GM18498 (cell line): ENCODE measurements at regions not wholly inside any gene's neighbourhood (a gene's known extent, or its start where the extent isn't known, plus 50 kb on each side); places are given as distances from the start of the nearest gene placed in this dataset.
A peak's percentile ranks its signal among the peaks of the same experiment; 100 is the strongest.
"Not testable (repeated sequence)": the region's sequence is repeated elsewhere in the genome, so short reads cannot be mapped to it uniquely, and the experiment has no call there.

Source experiments
- ATAC-seq: cut with Tn5 transposase; IDR thresholded peaks from one replicate; pipeline ENCODE4 v1.9.1; 2021; ENCODE audit warnings: mild to moderate bottlenecking, moderate library complexity; ENCODE audit not compliant: unreplicated experiment

DNA sequence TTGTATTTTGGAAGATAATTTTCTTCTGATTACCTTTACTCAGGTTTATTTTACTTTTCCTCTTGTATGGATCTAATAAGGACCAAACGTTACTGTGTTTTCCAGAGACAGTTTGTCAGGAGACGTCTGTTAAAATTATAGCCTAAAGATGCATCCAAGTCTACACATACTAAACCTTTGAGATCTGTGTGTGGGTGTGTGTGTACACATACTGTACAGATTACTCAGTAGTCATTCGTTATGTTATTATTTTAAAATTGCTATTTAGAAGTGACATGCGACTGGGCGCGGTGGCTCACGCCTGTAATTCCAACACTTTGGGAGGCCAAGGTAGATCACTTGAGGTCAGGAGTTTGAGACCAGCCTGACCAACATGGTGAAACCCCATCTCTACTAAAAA, 51.6 kb upstream of the CNTLN start:
- no peak for ATAC-seq

DNA sequence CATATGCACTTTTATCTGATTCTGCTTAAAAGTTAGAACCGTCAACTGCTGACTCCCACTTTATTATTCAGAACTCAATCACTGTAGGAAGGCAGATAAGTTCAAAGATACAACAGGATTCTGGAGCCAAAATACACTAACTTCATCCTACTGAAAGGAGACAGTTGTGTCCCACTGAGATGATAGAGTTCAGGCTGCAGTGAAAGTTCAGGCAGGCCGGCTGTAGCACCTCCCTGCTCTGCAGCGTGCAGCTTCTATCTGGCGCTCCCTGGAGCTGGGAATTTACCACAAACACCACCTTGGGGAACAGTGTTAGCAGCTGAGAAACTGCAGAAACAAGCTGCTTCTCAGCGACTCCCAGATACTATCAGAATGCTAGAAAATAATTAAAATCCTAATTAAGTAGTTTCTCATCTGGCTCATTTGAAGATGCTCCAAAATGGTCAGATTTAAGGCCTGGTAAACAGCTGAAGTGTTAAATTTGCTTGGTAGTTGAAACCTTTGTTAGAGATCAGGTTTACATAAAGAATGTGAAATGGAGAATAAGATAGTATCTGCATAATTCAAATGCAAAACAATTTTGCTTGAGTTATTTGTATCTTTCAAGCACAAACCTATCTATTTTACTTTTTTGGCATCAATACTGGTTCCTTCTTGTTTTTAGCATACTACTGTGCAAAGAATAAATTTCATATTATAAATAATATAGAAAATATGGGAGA, 52.3 kb upstream of the CNTLN start:
- ATAC-seq: no peak

DNA sequence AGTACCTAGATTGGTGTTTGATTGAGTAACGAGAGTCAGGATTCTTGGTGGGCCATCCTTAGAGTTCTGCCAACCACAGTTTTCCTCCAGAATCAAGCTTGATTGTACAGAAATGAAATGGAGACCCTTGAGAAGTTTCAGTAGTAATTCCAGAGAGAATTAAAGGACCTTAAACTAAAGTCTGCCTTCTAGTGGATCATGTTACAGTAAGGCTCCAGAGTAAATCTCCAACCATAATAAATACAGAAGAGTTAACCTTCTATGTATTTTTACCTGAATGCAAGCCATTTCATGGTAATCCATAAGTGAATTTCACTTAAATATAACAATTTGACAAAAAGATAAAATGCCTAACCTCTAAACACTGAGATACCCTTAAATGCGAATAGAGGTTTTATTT, 53.0 kb upstream of the CNTLN start:
- no peak for ATAC-seq

DNA sequence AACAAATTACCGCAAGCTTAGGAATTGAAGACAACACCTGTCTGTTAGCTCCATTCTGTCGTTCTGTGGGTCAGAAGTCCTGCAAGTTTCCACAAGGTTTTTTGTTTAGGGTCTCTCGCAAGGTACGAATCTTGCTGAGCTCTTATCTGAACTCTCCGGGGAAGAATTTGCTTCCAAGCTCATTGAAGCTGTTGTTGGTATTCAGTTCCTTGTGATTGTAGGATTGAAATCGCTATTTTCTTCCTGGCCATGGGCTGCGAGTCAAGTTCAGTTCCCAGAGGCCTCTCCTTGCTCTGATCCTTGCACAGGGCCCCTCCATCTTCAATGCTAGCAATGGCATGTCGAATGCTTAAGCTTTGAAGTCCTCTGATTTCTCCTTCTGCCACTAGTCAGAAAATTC, 53.5 kb upstream of the CNTLN start:
- no peak for ATAC-seq

DNA sequence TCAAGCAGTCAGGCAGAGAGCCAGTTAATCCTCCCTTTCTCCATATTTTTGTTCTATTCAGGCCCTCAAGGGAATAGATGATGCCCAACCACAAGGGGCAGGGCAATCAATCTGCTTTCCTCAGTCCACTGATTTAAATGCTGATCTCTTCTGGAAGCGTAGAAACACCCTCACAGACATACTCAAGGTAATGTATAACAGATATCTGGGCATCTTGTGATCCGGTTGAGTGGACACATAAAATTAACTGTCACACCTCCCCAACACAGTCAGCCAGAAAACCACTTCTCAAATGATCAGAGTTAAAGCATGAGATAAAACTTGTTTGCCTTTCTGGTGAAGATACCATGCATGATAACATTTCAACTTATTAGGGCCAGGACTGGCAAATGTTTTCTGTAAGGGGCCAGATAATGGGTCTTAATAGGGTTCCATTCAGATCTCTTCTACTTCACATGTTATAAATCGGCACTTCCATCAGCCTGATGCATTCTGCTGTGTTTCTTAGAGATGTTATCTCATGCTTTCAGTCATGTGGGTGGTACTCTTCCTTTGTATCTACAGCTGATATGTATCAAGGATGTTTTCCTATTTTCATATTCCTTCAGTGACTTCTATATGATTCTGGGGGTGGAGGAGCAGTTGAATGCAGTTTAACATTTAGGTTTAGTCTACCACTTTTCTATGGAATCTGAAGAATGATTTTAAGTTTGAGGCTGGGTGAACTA, 58.9 kb upstream of the CNTLN start:
- ATAC-seq: no peak

DNA sequence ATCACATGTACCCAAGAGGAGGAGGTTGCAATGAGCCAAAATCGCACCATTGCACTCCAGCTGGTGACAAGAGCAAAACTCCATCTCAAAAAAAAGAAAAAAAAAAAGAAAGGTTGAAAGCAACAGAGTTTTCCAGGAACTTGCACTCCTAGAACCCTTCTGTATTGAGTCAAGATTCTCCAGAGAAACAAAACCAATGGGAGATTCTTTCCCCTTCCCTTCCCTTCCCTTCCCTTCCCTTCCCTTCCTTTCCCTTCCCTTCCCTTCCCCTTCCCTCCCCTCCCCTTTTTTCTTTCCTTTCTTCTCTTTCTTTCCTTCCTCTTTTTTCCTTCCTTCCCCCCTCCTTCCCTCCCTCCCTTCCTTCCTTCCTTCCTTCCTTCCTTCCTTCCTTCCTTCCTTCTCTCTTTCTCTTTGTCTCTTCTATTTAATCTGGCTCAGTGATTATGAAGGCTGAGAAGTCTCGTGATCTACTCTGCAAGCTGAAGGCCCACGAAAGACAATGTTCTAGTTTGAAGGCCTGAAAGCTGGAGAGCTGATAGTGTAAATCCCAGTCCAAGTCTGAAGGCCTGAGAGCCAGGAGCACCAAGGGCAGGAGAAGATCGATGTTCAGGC, 59.6 kb upstream of the CNTLN start:
- no peak for ATAC-seq

DNA sequence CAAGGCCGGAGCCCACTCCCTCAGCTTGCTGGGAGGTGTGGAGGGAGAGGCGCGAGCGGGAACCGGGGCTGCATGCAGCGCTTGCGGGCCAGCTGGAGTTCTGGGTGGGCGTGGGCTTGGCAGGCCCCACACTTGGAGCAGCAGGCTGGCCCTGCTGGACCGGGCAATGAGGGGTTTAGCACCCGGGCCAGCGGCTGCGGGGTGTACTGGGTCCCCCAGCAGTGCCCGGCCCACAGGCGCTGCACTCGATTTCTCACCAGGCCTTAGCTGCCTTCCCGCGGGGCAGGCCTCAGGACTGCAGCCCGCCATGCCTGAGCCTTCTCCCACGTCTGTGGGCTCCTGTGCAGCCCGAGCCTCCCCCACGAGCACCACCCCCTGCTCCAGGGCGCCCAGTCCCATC, 62.3 kb upstream of the CNTLN start:
- not testable (repeated sequence) for ATAC-seq

DNA sequence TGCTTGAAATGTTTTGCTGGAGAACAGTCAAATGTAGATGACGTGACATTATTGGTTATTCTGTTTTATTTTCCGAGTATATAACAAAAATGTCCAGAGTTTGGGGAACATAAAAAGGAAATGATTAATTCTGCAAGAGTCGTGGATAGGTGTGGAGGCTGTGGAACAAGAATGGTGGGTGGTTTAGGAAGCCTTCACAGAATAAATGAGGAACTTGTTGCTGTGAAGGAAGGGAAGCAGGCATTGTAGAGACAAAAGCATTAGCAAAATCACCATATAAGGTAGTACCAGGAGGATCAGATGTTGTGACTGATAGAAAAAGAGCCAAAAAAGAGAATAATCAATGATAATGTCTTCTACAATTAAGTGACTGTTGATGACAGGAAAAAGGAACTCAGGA, 66.2 kb upstream of the CNTLN start:
- ATAC-seq: no peak

DNA sequence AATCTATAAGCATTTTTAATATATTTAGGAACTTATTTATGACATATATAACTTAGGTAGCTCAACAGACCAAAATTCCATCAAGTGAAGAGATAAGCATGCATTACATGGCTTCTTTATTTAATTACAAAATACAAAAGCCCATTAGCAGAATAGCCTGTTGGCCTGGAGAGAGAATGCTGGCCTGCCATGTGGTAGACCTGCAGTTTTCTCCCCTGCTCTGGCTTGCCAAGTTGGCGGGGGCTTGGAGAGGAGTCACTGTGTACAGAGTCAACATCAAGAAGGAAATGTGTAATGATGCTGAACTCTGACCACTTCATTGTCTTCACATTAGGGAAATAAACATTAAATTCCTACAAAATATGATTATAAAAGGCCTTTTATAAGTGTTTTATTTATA, 69.8 kb upstream of the CNTLN start:
- no peak for ATAC-seq

DNA sequence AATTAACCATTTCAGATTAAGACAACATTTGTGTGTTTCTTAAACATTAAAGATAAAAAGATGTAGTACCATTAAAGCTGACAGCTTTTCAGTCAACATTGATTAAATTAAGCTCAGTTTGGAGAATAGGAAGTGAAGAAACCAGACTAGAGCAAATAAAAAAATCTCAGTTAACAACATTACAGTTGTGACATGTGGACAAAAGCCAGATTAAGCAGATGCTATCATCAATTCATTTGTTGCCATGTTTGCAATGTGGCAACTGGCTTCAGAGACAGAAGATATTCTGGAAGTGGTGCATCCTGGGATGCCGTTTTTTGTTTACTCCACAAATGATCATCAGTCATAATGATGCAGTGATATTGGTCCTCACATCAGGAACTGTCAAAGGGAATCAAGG, 70.3 kb upstream of the CNTLN start:
- no peak for ATAC-seq

DNA sequence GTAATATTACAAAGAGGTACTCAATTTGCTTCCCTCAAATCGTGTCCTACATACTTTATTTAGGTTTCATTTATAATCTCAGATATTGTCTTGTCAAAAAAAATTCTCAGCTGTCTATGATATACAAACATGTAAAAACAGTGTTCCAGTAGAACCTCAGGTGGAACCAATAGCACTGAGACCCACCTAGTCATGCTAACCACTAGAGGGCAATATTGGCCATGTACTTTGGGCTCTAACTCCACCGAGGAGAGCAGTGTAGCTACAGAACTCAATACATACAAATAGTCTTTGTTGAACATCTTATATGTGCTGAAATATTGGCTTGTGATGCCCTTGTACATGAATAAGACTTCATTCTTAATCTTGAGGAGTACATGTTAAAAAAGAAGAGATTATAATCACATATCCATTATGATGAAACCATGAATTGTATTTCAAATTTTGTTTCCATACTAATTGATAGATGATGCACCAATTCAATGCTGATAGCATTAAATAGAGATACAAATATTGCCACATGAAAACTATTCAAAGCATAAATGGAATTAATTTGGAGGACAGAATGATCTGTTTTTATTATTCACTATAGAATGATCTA, 71.2 kb upstream of the CNTLN start:
- ATAC-seq: peak; percentile 82

DNA sequence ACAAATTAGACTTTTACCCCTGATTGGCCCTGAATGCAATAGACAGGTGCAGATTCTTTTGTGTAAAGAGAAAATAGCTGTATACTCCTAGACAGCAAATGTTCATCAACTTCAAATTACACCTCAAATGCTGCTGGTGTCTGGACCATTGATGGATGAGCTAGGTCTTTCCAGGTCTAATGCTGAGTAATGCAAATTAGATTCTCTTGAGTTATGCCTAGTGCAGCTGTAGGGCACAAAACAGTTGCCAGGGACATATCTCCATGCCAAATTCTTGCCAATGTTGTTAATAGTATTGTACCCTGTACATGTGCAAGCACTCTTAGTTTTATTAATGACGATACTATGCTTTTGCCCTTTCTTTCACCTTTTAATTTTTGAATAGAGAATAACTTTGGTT, 72.3 kb upstream of the CNTLN start:
- no peak for ATAC-seq

DNA sequence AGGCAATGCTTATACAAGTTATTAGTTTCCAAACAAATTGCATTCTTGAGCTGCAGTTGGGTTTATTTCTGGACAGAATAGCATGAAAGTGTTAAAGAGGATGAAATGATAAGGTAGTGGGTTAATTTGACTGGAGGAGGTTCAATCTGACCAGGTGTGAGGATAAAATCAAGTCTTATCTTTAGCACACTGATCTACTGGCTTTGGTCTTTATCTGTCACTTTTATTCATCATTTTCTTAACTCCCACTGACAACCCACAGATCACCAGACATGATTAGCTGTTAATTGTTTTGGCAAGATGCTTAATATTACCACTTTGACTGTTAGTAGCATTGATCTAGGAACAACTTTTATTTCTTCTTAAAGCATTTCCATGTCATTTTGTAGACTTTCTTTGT, 74.4 kb upstream of the CNTLN start:
- no peak for ATAC-seq

DNA sequence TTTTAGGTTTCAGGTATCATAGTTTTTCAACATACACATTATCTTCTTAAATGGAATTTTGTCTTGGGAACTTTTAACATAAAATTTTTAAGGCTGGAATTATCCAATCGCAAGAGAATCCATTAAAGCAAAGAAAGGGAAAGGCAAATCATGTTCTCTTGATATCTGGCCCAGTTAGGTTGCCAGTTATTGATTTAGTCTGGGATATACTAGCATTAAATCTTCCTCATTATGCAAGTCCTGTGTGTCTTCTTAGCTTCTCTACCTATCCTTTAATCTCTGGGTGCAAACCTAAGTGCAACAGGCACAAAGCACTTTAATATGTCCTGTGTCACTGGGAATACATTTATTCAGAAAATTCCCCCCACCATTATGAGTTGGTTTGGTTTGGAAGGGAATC, 75.4 kb upstream of the CNTLN start:
- ATAC-seq: no peak

DNA sequence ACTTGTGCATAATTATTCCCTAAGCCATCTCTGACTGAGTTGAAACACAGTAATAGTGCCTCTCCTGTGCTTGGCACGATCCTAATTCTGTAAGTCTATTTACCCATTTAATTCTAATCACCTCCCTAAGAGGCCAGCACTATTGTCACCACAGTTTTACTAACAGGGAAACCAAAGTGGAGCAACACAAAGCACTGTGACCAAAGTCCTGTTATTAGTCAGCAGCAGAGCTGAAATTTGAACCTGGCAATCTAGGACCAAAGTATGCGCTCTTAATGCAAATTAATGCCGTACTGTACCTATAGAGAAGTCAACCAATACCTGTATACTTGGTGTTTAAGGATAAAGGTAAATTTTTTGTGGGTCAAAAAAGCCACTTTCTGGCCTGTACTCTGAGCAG, 77.1 kb upstream of the CNTLN start:
- ATAC-seq: no peak

DNA sequence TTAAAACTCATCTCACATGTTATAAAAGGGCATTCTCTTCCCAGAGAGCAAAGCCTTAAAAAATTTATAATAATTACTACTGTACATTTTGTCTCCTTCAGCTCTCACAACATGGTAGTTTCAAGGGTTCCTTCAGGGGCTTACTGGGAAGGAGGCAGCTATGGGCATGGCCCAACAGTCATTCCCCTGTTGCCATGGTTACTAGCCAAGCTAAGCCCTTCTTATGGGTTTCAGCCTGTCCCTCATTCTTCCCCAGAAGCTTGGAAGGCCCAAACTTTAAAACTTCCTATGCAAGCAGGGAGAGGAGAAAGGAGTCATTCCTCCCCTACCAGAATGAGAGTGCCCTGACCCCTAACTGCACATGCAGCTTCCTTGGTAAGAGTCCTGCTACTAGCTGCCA, 82.2 kb upstream of the CNTLN start:
- ATAC-seq: no peak

DNA sequence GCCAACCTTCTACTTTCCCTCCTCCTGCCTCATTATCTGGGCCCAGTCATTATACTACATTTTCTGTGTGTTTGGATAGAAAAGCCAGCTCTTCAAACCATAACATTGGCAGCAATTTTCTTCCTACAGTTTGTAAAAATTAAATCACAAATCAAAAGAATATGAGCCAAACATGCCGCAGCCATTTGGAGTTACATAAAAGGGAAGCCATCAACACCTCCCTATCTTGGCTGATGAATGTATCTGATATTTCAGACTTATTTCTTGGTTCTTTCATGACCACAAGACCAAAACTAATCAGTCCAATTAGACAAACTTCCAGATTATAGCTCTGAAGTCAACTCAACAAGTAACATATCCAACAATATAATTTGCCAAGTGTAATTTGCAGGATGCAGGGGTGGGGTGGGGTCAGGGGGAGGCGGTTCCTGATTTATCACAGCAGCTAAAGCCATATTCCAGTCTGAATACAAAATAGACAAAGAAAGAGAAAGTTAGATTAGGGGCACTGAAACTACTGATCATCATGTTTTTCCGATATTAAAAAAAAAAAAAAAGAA, 89.4 kb upstream of the CNTLN start:
- ATAC-seq: no peak

DNA sequence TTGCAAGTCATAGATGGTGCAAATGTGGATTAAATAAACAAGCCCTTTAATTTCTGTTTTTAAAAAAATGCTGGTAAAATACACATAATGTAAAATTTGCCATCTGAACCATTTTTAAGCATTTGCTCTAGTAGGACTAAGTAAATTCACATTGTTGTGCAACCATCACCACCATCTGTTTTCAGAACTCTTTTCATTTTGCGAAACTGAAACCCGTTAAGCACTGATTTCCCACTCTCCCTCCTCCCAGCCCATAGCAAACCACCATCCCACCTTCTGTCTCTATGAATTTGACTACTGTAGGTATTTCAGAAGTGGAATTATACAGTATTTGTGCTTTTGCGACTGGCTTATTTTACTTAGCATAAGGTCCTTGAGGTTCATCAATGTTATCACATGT, 103.3 kb upstream of the CNTLN start:
- no peak for ATAC-seq

DNA sequence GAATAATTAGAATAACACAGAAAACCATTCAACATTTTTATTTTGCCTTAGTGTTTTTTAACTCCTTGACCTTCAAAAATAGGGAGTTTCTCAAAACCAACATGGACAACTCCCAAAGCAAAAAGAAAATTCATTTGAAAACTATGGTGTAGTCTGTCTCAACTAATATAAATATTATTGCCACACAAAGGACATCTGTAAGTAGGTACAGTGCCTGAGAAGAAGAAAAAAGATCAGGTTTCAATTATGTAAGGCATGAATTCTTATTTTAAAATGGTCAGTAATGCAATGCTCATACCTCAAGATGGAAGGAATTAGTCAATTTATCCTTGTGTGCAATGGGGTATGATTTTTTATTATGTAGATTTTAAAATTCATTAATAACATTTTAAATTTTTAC, 109.6 kb upstream of the CNTLN start:
- ATAC-seq: no peak

DNA sequence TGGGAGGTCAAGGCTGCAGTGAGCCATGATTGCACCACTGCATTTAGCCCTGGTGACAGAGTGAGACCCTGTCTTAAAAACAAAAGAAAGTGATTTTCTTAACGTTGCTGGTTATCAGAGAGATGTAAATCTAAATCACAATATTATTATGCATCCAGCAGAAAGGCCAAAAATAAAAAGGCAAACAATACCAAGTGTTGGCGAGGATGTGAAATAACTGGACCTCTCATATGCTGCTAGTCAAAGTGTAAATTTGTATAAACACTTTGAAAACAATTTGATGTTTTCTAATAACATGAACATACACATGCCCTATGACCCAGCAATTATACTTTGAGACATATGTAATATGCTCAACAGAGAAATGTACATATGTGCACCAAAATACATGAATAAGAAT, 110.7 kb upstream of the CNTLN start:
- no peak for ATAC-seq

DNA sequence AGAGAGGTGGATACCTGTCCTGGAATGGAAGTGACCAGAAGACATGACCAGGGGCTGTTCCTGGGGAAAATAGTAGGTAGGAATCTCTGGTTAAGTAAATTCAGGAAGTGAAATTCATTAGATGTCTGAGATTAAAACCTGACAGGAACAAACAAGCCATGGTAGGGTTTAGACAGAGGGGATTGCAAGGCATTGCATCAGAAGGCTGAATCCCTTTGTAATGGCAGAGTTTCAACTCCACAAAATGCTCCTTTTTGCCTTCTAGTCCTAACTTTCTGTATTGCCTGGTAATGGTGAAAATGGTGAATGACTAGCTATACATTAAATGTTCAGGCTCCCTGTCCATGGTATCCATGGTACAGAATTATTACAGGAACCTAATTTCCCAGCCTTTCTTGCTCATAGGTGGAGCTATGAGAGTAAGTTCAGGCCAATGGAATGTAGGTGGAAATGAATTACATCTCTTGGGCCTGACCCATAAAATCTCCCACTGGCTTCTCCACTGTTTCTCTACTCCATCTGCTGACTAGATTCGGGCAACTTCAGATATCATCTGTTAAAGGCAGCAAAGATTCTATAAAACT, 113.4 kb upstream of the CNTLN start:
- no peak for ATAC-seq
